ENCODE measurements at regions not wholly inside any gene's neighbourhood (a gene's known extent, or its start where the extent isn't known, plus 50 kb on each side); places are given as distances from the start of the nearest gene placed in this dataset.

GRCh38 chr12:111158992-111159391 lies 209.9 kb downstream of the PHETA1 start:
- no peak overlapping the region for H3K4me3 ChIP-seq (ENCODE audit: extremely low read depth in 1 of 4, insufficient read depth in 2 of 4, low read depth in 3 of 4, low read length in 4 of 4)
- no peak overlapping the region for H3K9ac ChIP-seq (replicated peaks in 1 of 4; ENCODE audit: extremely low read depth in 1 of 4, low read depth in 3 of 4, low read length in 3 of 4)
- no peak overlapping the region for H2BK20ac ChIP-seq (ENCODE audit: low read length)
- H3K27me3 ChIP-seq (replicated peaks in 1 of 4; ENCODE audit: control insufficient read depth in 3 of 4, extremely low read depth in 1 of 4, insufficient read depth in 3 of 4, low read length in 3 of 4), result no peaks in the 10 kb centered on the region
- no peak overlapping the region for H3K18ac ChIP-seq (ENCODE audit: extremely low read depth, low read length)
- no peak overlapping the region for H3K14ac ChIP-seq (ENCODE audit: insufficient read length)
- H4K8ac ChIP-seq (ENCODE audit: extremely low read depth, insufficient read depth, low read length), result no peak overlapping the region
- H3K4me2 ChIP-seq (ENCODE audit: insufficient read depth in 1 of 2, low read depth in 2 of 2, low read length in 2 of 2), result no peak overlapping the region
- peak overlapping the region; percentile 52; the same call in 1 of the 2 replicates for H2BK5ac ChIP-seq (ENCODE audit: low read depth, low read length)
- H2BK12ac ChIP-seq (ENCODE audit: low read depth, low read length), result no peak overlapping the region
- H3K9me3 ChIP-seq (ENCODE audit: insufficient read depth in 2 of 2, low read depth in 1 of 2, low read length in 1 of 2), result no peaks in the 10 kb centered on the region
- H3K79me1 ChIP-seq (ENCODE audit: low read depth, low read length), result 0 out of 2 replicates have a peak, but pooled peaks cover 3% of the 10 kb centered on the region
- peak; percentile 28 for FAIRE-seq
- peak overlapping the region; percentile 43; the same call in 1 of the 2 replicates for H3K27ac ChIP-seq (ENCODE audit: low read depth, low read length)
- H3K79me2 ChIP-seq (ENCODE audit: control insufficient read depth in 1 of 2, insufficient read depth in 2 of 2, low read length in 2 of 2), result no peaks in the 10 kb centered on the region
- ChIA-PET CTCF (ENCODE audit: partially characterized antibody) (interaction anchor here (0.6 to 1.8 kb wide), 7 partner anchors 8 to 126 kb away, joined by 3 to 8 read pairs (median 3); no protein-coding TSS in a partner anchor), POLR2A (ENCODE audit: partially characterized antibody) (no interaction called here)
- peaks cover 1% of the 10 kb centered on the region; the same call in 1 of the 2 replicates for H3K23me2 ChIP-seq (ENCODE audit: low read depth, low read length)
- H2AFZ ChIP-seq (ENCODE audit: low read length), result no peak overlapping the region
- H2BK120ac ChIP-seq (replicated peaks; ENCODE audit: low read depth, low read length), result no peak overlapping the region
- no peak overlapping the region for H3K4ac ChIP-seq (replicated peaks; ENCODE audit: insufficient read length, low read depth, low read length)
- H4K5ac ChIP-seq (ENCODE audit: insufficient read length, low read depth, low read length), result no peak overlapping the region
- H3K56ac ChIP-seq (replicated peaks; ENCODE audit: insufficient read length, low read depth, low read length), result no peak overlapping the region
- H2AK5ac ChIP-seq (ENCODE audit: low read depth, low read length), result no peak overlapping the region; the same call in 1 of the 2 replicates
- H4K20me1 ChIP-seq (replicated peaks in 1 of 2; ENCODE audit: control insufficient read depth in 1 of 2, insufficient read depth in 2 of 2, low read length in 2 of 2), result peaks cover 0 to 4% of the 10 kb centered on the region in 2 experiments
- DNase-seq (ENCODE audit: low read depth in 1 of 2, low spot score in 2 of 2), result no peak
- H2BK15ac ChIP-seq (ENCODE audit: low read length), result 0 out of 2 replicates have a peak overlapping the region, but pooled peaks have one; percentile 46
- no peak overlapping the region for H3K23ac ChIP-seq (ENCODE audit: insufficient read length)
- 92% methylated on average over 8 of the region's 8 CpGs; no CpG with 5 or more reads in 1 of the 2 experiments for WGBS, 2 experiments (ENCODE audit: extremely low coverage in 1 of 2, insufficient coverage in 1 of 2, insufficient read length in 1 of 2, insufficient replicate concordance in 2 of 2, low coverage in 1 of 2, low lambda C conversion rate in 2 of 2, missing lambda C conversion rate in 1 of 2)
- no peaks in the 10 kb centered on the region for H3K36me3 ChIP-seq (ENCODE audit: control insufficient read depth in 2 of 4, insufficient read depth in 4 of 4, low read length in 3 of 4)
- H4K91ac ChIP-seq (replicated peaks; ENCODE audit: insufficient read length, low read length), result no peak overlapping the region
- H3K4me1 ChIP-seq (replicated peaks in 1 of 4; ENCODE audit: control insufficient read depth in 3 of 4, insufficient read depth in 4 of 4, low read length in 3 of 4), result peaks cover 0 to 22% (median 13%) of the 10 kb centered on the region in 4 experiments; a peak in 6 of 7 replicates
- TF ChIP-seq SAP30 (IDR thresholded peaks at IDR 0.05; ENCODE audit: insufficient read depth, insufficient replicate concordance, low read length) (no peak), RFX5 (IDR thresholded peaks at IDR 0.05; ENCODE audit: borderline replicate concordance, low read depth, low read length) (no peak), KDM4A (IDR thresholded peaks at IDR 0.05; ENCODE audit: low read depth, low read length, severe bottlenecking) (no peak), MAFK (IDR thresholded peaks at IDR 0.05; ENCODE audit: low read depth, low read length) (no peak), SP1 (IDR thresholded peaks at IDR 0.05; ENCODE audit: low read depth, low read length) (no peak), FOSL1 (IDR thresholded peaks at IDR 0.05; ENCODE audit: insufficient read depth, low read depth, low read length) (no peak), RXRA (IDR thresholded peaks at IDR 0.05; ENCODE audit: insufficient read depth, low read depth, low read length) (0 out of 2 replicates have a peak, but pooled peaks have one; percentile 37), TAF1 (IDR thresholded peaks at IDR 0.05; ENCODE audit: low read depth, low read length) (no peak), YY1 (IDR thresholded peaks at IDR 0.05; ENCODE audit: low read depth, low read length) (no peak), SIN3A (conservative IDR thresholded peaks at IDR 0.05 in 1 of 2, IDR thresholded peaks at IDR 0.05 in 1 of 2; ENCODE audit: low read depth in 1 of 2, low read length in 2 of 2) (no peak), USF2 (IDR thresholded peaks at IDR 0.05; ENCODE audit: low read length) (no peak)
- TF ChIP-seq, protein P1, sequence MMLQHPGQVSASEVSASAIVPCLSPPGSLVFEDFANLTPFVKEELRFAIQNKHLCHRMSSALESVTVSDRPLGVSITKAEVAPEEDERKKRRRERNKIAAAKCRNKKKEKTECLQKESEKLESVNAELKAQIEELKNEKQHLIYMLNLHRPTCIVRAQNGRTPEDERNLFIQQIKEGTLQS (IDR thresholded peaks at IDR 0.05; ENCODE audit: insufficient read depth, low read depth, low read length), result no peak
